GM19035 (cell line): ENCODE measurements at regions not wholly inside any gene's neighbourhood (a gene's known extent, or its start where the extent isn't known, plus 50 kb on each side); places are given as distances from the start of the nearest gene placed in this dataset.
A peak's percentile ranks its signal among the peaks of the same experiment; 100 is the strongest.

ENCODE experiments used
- ATAC-seq: cut with Tn5 transposase; IDR thresholded peaks from one replicate; pipeline ENCODE4 v1.9.1; 2021; ENCODE audit not compliant: unreplicated experiment

DNA sequence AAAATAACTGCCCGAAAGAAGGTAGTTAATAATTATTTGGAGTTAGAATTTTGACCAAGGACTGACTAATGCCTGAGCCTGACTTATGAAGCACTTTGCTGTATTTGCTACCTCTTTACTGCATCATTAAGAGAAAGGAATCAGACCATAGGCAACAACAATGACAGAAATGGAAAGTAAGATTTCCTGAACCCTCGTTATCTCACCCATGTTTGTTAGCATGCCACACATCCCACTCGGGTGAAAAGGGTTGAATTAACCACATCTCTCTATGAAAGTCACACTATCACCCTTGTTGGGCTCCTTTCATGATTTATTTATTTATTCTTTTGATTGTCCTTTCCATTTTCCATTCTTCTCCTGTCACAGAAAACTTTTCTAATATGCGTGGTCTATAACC, 59.6 kb downstream of the OLIG3 start:
- ATAC-seq: no peak

DNA sequence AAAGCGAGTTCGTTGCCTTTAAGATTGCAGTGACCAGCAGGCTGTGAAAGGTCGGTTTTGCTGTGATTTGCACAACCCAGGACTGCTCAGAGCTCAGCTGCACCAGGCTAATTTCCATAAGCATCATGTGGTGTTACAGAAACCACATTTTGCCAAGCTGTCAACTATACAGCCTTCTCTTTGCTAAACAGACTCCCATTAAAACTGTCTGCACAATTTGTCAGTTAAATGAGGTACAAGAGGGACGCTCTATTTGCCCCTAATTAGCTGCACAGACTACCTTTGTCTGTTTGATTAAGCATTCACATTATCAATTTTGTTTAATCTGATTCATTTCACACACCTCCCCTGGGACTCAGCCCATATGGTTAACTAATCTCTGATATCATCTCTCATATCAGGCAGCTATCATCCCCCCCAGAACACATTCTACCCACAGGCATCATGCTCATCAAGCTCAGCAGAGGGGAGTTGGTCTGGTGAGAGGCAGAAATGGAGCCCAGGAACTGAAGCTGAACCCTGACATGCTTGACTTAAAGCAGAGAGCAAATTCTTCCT, 62.1 kb downstream of the OLIG3 start:
- peak; percentile 87 for ATAC-seq

DNA sequence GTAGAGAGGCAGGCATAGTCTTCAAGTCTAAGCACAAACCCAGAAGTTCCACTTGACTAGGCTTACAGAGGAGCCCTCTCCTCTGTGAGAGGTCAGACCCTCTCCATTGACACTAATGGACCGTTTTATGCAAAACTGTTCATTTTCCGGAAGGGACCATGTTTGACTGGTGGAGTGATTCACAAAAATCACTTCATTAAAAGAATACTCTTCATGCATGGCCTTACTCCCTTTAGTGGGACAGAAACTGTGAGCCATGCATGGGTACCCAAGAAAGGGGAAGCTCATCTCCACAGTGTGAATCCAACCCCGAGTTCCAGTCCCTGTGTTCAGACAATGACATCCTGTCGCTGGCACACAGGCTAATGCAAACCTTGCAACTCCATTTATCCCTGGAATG, 63.2 kb downstream of the OLIG3 start:
- no peak for ATAC-seq

- no peak for ATAC-seq
These were observed 66.4 kb downstream of the OLIG3 start for GRCh38 chr6:137427656-137428290.

DNA sequence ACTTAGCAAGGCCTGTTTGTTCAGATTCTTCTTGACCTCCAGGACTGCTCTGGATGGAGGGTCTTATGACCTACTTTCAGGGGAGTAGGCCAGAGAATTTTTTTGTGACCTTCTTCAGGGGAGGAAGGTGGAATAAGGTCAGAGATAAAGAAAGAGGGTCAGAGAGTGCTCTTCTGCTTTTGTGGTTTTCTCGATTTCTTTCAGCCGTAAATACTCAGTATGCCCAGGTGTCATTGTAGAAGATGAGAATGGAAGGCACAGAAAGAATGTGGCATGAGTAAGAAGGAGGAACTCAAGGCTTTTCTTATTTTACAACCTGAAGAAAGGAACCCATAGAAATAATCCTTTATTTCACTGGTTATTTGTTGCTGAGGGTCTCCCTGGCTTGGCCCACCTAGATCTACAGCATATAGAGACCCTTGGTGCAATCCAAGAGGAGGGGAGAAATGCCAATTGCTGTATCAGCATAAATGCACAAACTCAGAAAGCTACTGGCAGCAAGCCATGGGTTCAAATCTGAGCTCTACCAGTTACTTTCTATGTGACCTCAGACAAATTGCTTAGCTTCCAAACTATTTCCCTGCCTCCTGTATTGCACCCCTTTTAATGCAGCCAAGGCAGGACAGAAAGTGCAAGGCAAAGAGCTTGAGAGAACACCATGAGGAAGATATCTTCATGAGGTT, 68.0 kb downstream of the OLIG3 start:
- ATAC-seq: no peak

DNA sequence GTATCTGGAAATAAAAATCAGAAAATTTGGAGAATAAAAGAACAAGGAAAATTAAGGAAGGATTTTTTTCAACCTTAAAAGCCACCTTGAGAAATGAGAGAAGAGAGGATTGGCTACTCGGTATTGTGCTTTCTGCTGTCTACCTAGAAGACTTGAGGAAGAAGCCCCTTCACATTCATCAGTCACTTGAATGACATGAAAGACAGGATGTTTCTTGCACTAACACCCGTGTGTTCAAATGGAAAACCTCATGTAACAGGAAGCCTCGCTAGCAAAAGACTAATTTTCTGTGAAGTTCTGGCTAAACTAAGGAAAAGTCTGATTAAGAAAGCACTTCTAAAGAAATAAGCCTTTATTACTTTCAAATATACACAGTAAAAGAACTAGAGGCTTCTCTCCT, 69.9 kb downstream of the OLIG3 start:
- ATAC-seq: no peak

GRCh38 chr6:137423451-137424168, 70.6 kb downstream of the OLIG3 start:
- ATAC-seq: no peak

DNA sequence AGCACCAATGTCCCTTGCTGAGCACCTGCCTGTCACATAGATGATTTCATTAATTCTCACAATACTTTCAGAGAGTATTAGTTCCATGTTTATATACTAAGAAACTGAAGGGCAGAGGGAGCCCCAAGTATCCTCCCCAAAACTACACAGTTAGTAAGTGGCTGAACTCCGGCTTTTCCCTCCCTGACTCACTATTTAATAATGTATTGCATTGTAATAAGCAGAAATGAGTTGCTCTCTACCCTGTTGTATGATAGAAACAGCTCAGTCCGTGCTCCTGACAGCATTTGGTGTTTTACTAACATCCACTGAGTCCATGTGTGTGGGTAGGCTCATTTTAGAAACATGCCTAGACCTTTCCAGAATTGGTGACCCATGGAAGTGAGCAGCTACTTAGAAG, 76.8 kb downstream of the OLIG3 start:
- ATAC-seq: no peak

- no peak for ATAC-seq
These were observed 77.7 kb downstream of the OLIG3 start for GRCh38 chr6:137416376-137417109.

GRCh38 chr6:137415834-137416190, 78.4 kb downstream of the OLIG3 start:
- no peak for ATAC-seq

GRCh38 chr6:137415127-137415833, 78.9 kb downstream of the OLIG3 start:
- ATAC-seq: peak; percentile 94

- ATAC-seq: no peak
These were observed 79.6 kb downstream of the OLIG3 start for GRCh38 chr6:137414599-137414998.

GRCh38 chr6:137413482-137413881, 80.7 kb downstream of the OLIG3 start:
- no peak for ATAC-seq

GRCh38 chr6:137412562-137412961, 81.6 kb downstream of the OLIG3 start:
- no peak for ATAC-seq

DNA sequence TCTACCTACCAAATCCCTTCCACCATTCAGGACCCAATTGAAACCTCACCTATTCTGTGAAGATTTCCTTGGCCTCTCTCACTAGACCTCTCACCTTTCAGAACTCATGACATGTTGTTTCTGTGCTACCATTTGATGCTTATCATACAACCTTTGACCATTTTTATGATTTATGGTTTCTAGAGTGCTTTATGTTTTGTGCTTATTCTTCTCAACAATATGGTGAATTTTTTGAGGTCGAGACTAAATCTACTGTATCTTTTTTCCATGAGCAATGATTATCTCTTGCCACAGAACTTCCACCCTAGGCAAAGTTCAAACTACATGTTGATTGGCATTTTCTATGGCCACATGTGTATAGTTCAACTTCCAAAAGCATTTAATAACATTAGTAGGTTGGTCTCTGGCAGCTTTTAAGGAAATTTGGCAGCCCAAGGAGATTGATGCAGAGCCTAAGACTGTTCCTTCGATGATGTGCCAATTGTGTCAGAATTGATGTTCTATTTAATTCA, 84.9 kb downstream of the OLIG3 start:
- ATAC-seq: no peak

- no peak for ATAC-seq
These were observed 86.4 kb downstream of the OLIG3 start for GRCh38 chr6:137407816-137408215.

DNA sequence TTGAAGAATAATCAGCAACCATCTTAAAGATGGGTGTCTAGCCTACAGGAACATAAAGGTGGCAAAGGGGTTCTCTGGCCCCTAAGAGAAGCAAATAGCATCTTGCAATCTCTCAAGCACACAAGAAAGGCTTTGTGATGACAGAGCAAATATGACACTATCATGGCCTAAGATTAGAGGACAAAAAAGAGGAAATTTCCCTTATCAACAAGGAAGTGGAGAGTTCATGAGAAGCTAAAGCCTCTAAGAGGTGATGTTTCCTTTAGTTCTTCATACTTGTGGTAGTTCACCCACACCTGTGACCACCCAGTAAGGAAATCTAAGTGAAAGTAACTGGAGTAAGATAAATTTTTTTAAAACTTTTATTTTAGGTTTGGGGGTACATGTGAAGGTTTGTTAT, 88.4 kb downstream of the OLIG3 start:
- ATAC-seq: no peak

DNA sequence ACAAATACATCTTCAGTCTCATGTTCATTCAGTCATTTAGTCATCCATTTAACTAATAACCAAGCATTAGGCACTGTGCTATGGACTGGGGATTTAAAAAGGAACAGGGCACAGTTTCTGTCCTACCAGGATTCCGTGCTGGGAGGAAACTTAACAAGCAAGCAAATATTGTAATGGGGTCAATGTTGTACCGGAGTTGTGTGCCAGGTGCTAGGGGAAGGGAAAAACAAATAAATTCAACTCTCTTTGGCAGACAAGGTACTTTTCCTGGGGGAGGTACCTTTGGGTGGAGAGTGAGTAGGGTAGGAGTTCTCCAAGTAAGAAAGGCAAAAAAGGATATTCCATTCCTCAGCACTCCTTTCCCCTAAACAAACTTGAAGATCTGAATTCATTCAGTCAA, 90.3 kb downstream of the OLIG3 start:
- ATAC-seq: no peak

- no peak for ATAC-seq
These were observed 90.8 kb downstream of the OLIG3 start for GRCh38 chr6:137403443-137403842.

DNA sequence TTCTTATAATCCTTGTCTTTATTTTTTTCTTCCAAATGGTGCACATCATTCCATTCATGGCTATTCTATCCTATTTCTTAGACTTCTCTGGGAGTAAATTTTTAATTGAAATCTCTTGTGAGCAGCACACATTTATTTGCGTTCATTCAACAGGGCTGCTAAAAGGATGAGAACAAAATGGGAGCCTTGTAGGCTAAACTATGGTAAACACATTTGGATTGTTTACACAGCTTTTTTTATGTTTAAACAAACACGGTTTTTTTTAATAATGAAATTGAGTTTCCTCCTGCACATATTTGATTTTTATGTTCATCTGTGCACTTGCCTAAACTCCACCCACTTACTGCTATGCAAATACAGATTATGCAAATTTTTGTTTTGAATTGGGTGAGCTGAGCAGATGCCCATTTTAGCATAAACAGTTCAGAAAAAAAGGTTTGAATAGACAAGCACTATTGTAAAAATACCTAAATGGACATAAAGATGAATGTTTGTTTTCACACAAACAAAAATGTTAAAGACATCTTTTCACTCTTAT, 92.0 kb downstream of the OLIG3 start:
- ATAC-seq: no peak
